Fibroblast of skin of scalp (primary cell): ENCODE measurements at regions not wholly inside any gene's neighbourhood (a gene's known extent, or its start where the extent isn't known, plus 50 kb on each side); places are given as distances from the start of the nearest gene placed in this dataset.

Experiments used
- DNase-seq: peaks from one replicate; pipeline ENCODE4 v3.0.0-alpha.2; 2013

- DNase-seq = no peak
Measured at GRCh38 chr6:169993861-169994481, 242.5 kb downstream of the ERMARD start.

GRCh38 chr6:169991913-169992312 is 240.5 kb downstream of the ERMARD start:
- DNase-seq = no peak

DNA sequence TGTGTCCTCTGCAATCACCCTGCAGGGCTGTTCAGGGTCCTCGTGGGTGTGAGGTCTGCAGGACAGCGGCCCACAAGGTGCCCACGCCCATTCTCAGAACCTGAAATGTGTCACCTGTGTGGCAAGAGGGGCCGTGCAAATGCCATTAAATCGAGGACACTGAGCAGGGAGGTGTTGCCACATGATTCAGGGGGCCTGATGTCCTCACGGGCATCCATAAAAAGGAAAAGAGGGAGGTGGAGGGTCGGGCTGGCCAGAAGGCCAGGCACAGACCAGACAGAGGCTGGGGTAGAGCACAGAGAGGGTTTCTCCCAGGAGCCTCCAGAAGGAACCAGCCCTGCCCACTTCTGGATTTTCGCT is 239.6 kb downstream of the ERMARD start:
- DNase-seq = no peak

GRCh38 chr6:169990095-169991030 is 238.9 kb downstream of the ERMARD start:
- no peak for DNase-seq

- no peak for DNase-seq
Measured at GRCh38 chr6:169989594-169989993, 238.2 kb downstream of the ERMARD start.

GRCh38 chr6:169988769-169989550 is 237.5 kb downstream of the ERMARD start:
- no peak for DNase-seq

DNA sequence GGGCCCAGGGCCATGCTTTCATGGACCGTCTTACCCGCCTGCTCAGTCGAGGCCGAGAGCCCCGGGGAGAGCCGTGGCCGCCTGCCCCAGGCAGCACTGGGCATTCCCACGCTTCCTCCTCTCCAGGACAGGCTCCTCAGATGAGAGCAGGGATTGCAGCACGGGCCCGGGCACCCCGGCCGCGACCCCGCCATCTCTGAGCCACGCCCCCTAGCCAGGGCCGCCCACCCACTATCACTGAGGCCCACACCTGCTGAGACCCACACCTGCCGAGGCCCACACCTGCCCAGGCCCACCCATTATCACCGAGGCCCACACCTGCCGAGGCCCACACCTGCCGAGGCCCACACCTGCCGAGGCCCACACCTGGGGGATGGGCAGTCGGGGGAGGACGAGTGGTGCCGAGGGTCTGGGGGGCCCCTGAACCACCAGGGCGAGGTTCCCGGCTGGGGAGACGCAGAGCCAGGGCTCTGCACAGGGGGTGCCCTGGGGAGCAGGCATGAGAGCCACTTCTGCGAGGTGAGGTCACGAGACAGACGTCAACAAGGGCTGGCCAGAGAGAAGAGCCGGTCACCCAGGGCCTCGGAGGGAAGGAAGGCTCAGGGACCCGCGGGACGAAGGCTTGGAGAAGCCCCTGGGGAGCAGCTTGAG is 235.6 kb downstream of the ERMARD start:
- no peak for DNase-seq

DNA sequence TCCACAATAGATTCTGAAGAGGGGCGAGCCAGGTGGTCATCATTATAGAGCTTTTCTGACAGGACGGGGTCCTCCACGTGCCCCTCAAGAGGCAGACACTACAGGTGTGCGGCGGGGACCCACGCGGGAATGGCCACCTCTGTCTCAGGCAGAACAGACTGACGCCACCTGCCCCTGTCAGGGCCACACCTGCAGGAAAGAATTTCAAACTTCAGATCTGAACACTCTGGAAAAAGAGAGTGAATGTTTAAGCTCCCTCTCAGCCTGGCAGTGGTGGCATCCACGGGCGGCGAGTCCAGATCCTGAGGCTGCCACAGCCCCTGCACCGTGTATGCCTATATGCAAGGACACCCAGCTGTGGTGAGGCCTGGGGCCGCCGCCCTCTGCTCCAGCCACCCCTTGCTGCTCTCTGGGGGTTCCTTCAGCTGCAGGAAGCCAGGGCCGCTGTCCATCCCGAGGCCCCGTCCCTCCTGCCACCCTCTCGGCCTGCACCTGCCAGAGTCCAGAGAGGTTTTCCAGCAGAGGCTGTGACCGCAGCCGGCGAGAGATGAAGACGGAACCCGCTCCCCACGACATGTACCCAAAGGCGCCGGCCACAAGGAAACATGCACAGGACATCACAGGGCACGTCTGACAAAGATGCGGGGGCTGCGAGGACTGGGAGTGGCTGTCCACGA is 234.9 kb downstream of the ERMARD start:
- no peak for DNase-seq

- DNase-seq = no peak
Measured at GRCh38 chr6:169985121-169986015, 233.9 kb downstream of the ERMARD start.

GRCh38 chr6:169984181-169985120 is 233.0 kb downstream of the ERMARD start:
- DNase-seq = no peak

DNA sequence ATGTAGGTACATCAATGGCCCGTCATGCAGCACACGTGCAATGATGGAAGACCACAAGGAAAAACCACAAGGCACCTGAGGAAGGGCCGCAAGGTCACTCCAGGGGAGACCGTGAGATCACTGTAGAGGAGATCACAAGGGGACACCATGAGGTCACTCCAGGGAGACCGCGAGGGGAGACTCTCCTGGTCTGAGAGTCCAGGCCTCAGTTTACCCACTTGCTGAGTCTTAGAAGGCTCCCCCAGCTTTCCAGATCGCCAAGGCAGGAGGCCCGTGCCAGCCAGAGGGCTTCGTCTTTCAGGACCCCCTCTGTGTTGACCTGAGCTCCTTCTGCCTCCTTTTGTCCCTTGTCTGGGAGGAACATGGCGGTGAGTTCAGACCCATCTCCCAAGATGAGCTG is 232.2 kb downstream of the ERMARD start:
- no peak for DNase-seq

- DNase-seq = no peak
Measured at GRCh38 chr6:169982461-169983386, 231.3 kb downstream of the ERMARD start.

GRCh38 chr6:169981969-169982368 is 230.5 kb downstream of the ERMARD start:
- no peak for DNase-seq

GRCh38 chr6:169981568-169981967 is 230.1 kb downstream of the ERMARD start:
- no peak for DNase-seq

- DNase-seq = no peak
Measured at GRCh38 chr6:169980826-169981450, 229.5 kb downstream of the ERMARD start.

DNA sequence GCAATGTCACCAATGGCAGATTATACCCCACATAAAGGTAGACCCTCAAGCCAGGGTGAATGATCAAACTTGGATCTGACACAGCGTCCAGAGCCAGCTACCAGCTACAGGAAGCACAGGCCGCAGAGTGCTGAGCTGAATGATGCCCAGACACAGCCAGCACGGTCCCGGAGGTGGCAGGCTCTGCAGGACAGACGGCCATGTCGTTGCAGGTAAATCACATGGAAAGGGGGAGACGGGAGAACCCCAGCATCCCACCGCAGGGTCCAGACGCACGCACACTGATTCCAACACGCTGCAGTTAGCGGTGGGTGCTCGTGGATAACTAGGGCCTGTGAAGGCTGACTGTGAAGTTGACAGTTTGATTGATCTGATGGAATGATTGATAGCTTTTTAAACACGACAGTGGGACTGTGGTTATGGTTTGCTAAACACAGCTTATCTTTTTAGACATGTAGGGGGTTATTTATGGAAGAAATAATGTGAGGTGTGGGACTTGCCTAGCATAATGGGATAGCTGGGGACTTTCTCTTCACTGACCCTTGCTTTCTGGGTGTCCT is 228.5 kb downstream of the ERMARD start:
- DNase-seq = no peak

DNA sequence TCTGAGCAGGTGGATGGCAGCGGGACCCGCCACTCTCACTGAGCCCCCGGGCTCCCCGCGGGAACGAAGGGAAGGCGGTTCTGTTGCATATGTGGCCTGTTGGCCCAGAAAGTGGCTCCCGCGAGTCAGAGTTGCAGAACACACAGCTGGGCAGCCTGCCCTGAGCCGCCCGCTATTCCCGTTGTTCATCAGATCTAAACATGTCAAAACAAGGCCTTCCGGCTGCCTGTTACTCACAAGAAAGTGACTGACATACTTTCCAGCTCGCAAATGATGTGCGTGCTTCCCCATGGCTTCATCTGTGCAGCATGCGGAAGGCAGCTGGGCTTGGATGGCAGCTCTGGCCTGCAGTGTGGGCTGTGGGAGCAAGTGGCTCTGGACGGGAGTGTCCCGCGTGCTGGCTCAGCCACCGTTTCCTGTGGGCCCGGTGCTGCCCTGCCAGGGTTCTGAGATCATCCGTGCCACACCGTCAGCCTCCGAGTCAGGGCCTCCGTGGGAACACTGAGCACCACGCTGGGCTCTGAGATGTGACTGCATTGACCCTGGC is 227.3 kb downstream of the ERMARD start:
- peak; percentile 20 for DNase-seq
